Stimulated activated CD8-positive, alpha-beta memory T cell treated with anti-CD3 and anti-CD28 coated beads, Interleukin-4, amount 100 ng/mL, for 24 hours (primary cell): ENCODE measurements at regions not wholly inside any gene's neighbourhood (a gene's known extent, or its start where the extent isn't known, plus 50 kb on each side); places are given as distances from the start of the nearest gene placed in this dataset.

Source experiments
- DNase-seq: peaks from one replicate; pipeline ENCODE4 v3.0.0-alpha.2; 2020; ENCODE audit warnings: low read depth

- DNase-seq: no peak
These were observed 217.0 kb downstream of the DMRT2 start for GRCh38 chr9:1267141-1267570.

DNA sequence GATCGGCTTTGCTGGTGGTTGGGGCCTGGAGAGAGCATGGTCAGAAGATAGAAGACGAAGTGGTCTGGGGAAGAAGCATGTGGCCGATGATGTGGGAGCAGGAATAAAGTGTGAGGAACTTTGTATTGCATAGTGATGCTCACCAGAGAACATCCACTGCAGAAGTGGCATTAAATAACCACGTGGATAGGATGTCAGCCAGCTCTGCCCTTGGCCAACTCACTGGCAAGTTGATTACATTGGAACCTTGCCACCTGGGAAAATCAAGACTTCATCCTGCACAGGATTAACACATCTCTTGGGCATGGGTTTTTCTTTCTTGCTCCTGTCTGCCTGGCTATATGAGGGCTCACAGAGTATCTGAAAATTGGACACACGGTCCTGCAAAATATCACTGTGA, 217.4 kb downstream of the DMRT2 start:
- DNase-seq: no peak

- DNase-seq: no peak
These were observed 219.6 kb downstream of the DMRT2 start for GRCh38 chr9:1269533-1270315.

GRCh38 chr9:1271367-1271766, 221.2 kb downstream of the DMRT2 start:
- no peak for DNase-seq

GRCh38 chr9:1271786-1272185, 221.6 kb downstream of the DMRT2 start:
- DNase-seq: no peak

- no peak for DNase-seq
These were observed 222.3 kb downstream of the DMRT2 start for GRCh38 chr9:1272488-1272887.

- no peak for DNase-seq
These were observed 223.7 kb downstream of the DMRT2 start for GRCh38 chr9:1273859-1274258.

DNA sequence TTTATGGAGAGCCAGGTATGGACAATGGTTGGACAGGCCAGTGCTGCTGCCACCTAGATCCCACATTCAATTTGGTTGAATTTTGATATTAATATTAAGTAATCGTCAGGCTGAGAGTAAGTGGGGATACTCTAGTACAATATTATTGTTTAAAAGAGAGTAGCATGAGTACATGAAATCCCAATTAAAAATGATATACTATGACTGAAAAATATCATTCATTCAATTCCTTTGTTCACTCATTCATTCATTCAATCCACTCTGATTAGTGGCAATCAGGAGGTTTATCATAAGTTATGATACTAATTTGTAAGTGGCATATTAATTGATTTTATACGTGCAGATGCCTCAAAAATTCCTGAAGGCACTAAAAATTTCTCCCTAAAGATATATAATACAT, 224.2 kb downstream of the DMRT2 start:
- DNase-seq: no peak

DNA sequence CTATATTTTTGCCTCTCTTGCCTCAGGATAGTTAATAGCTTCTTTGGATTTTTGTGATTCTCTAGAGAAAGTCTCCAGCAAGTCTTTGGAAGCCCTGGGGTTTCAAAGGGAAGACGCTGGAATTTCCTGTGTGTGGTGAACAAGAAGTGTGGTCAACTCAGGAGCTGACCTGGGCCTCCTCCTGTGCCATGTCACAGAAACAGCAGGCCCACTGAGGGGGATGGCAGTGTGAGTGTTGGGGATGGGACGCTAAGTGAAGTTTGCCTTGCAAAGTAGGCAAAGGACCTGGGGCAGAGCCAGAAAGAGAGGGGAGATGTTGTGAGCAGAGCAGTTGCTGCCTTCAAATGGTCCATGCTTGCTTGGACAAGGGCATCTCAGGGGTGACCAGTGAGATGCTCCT, 226.3 kb downstream of the DMRT2 start:
- no peak for DNase-seq

- DNase-seq: no peak
These were observed 234.6 kb downstream of the DMRT2 start for GRCh38 chr9:1284727-1285126.

GRCh38 chr9:1285526-1285925, 235.4 kb downstream of the DMRT2 start:
- no peak for DNase-seq

DNA sequence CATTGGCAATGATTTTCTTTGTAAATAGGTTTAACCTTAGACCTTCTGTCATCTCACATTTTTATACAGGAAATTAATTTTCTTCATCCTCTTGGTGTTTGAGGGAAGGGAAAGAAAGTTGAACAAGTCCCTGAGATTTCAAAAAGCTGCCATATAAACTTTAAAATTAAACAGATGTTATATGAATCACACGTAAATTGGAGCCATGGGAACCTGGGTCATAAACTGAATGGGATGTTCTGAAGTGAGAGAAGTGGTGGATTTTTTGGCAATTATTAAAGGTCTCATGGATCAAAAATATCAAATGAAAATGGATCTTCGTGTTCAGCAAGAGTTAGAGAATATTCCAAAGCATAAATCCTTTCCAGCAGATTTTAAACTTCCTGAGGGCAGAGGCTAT, 242.2 kb downstream of the DMRT2 start:
- no peak for DNase-seq

- DNase-seq: no peak
These were observed 244.6 kb downstream of the DMRT2 start for GRCh38 chr9:1294641-1295258.

- DNase-seq: no peak
These were observed 246.2 kb downstream of the DMRT2 start for GRCh38 chr9:1296331-1296730.

DNA sequence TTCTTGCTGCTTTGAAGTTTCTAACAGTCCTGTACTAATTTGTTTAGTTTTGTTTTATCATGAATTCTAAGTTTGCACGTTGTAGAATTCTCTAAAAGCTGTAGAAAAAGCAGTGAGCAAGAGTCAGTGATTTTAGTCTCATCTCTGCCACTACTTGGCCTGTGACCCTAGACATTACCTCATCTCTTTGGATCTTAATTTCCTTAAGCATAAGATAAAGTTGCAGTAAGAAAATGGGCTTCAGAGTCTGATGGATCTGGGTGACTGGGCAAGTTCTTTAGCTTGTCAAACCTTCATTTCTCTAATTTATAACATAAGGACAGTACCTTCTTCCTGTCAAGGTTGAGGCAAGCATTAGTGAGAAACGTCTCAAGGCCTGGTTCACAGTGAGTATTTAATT, 247.9 kb downstream of the DMRT2 start:
- no peak for DNase-seq

DNA sequence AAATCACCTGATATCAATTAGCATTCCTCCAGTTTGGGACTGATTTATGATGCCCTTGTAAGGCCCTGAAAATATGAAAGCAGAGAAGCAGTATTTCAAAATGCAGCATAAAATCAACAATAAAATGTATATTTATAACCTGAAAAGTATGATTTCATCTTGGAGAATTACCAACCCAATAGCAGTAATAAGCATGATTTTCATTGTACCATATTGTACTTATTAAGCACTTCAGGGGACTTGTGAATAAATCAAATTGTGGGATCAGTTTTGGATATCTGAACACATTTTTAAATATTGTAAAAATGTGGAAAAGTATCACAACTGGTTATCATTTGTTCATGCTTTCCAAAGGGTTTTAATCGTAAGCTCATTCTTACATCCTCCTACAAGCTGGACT, 250.8 kb downstream of the DMRT2 start:
- DNase-seq: no peak

DNA sequence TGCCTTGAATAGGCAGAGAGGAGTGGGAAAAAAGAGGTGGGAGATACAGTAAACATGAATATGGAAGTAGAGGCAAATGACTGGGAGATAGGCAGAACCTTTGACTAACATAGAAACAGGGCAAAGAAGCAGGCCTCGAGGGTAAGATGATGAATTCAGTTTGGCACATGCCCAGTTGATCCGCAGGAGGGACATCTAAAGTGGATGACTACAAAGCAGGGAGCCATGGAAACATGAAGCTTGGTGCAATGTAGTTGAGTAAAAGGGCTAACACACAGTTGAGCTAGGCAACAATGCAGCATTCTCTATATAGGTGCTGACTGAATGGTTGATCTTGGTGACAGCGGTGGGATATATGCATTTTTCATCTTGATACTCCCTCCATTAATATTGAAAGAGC, 253.8 kb downstream of the DMRT2 start:
- no peak for DNase-seq

- no peak for DNase-seq
These were observed 261.4 kb downstream of the DMRT2 start for GRCh38 chr9:1311462-1312042.

DNA sequence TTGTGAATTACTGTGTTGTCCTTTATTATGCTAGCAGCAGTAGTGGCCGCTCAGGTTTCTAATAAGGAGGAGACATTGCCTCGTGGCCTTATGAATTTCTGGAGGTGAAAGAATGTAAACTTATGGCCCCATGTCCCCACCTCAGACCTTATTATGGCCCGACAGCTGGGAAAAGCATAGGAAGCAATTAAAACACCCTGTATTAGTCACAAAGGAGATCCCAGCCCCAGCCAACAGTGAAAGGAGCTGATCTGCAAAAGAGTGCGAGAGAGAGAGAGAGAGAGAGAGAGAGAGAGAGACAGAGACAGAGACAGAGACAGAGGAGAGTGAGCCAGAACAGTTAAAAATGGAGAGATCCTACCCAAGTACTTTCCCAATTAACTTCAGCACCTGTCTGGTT, 269.3 kb downstream of the DMRT2 start:
- no peak for DNase-seq

GRCh38 chr9:1320051-1320557, 269.9 kb downstream of the DMRT2 start:
- DNase-seq: no peak

DNA sequence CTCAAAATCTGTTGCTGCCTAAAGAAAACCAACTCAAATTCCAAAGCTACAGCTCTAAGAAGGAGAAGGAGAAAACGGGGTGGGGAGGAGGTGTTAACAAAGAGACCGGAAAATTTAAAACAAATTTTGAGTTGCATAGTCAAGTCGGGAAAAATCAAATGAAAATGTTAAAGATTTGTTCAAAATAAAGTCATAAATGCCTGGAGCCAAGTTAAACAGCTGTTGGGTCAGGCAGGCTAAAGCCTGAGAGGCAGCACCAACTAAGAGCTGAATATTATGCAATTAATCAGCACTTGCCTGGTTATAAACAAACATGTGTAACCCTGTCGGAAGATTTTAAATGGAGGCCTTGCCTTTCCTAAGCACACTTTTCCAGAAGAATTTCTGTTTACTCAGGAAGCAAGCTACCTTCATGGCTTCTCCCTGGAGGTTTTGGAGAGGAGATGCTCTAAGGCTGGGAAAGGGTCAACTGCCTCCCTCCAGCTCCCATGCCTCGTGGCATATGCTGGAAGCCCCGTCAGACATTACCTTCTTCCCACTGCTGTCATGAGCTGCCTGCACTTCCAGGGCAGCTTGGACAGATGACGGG, 270.5 kb downstream of the DMRT2 start:
- DNase-seq: no peak

GRCh38 chr9:1327467-1327866, 277.3 kb downstream of the DMRT2 start:
- DNase-seq: no peak

DNA sequence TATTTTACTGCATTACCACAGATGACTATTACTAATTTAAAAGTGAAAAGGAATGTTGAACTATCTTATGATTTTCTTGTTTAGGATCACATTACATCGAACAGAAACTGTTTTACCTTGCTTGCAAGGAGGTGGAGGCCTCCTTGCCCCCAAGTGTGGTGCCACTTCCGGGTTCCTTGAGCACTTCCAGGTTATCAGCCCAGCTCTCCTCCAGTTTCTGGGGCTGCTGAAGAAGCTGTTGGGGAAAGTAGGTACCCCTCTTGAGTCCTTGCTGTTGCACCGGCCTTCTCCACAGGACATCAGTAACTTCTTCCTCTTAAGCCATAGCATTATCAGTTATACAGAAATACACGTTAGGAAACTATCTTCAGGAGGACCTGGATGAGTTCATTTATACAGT, 278.2 kb downstream of the DMRT2 start:
- no peak for DNase-seq
